AG08396 (cell line): ENCODE measurements at regions not wholly inside any gene's neighbourhood (a gene's known extent, or its start where the extent isn't known, plus 50 kb on each side); places are given as distances from the start of the nearest gene placed in this dataset.
A peak's percentile ranks its signal among the peaks of the same experiment; 100 is the strongest.
"Not testable (repeated sequence)": the region's sequence is repeated elsewhere in the genome, so short reads cannot be mapped to it uniquely, and the experiment has no call there.

Experiments used
- DNase-seq: peaks from one replicate; pipeline ENCODE4 v3.0.0; 2012; ENCODE audit warnings: low spot score, mixed read lengths

DNA sequence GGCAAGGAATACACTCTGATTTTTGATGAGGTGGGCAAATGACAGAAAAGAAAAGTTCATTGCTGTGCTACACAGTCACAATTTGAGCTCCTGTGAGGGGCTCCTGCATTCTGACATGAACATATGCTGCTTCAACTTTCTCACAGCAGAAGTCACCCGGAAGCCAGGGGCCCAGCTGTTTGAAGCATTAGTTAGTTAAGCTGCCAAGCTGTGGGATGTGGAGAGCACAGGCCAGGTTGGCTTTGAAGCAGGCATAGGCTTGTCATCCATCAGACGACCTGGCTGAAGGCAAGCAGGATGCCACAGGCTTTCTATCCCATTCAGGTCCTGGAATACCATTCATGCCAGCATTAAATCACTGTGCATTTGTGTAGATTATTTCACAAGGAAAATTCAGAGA is 63.1 kb downstream of the MTNR1B start:
- no peak for DNase-seq

DNA sequence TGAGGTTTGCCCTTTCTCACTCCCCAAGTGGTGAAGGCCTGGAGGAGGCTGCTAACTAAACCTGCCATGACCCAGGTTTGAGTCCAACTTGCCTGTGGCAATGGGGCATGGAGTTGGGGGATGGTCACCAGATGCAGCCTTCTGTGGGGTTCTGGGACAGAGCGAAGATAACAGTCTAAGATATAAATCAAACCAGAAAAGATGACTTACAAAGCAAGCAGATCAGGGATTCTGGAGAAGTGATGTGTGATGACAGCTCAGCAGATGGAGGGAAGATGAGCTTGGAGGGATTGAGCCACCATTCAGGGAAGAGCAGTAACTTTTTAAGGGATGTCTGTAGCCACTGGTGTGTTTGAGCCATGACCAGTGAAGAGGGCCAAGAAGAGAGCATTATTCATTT is 63.6 kb downstream of the MTNR1B start:
- DNase-seq, result no peak

DNA sequence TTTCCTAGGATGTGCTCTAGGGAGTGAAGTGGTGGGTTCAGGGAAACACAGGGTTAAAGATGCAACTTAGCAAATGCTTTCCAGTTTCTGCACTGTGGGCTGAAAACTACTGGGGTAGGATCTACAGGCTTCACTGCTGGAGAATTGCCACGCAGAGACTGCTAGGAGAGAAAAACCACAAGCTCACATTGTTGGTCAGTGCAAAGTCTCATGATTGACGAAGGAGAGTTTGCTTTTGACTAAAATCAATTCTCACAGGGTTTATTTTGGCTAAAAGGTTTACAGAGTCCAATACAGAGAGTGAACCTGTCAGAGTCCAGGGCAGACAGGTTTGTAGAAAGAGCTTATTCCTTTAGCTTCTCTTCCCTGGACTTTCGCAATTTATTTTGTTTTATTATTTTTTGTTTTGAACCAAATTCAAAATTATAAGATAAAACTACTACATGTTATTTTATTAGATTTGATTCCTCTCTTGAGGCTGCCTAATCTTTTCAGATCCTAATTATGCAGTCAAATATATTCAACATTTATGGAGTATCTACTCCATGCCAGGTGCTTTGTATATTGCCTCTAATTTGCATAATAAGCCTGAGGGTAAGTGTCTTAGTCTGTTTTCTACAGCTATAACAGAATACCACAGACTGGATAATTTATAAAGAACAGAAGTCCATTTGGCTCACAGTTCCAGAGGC is 64.7 kb downstream of the MTNR1B start:
- DNase-seq, result no peak

DNA sequence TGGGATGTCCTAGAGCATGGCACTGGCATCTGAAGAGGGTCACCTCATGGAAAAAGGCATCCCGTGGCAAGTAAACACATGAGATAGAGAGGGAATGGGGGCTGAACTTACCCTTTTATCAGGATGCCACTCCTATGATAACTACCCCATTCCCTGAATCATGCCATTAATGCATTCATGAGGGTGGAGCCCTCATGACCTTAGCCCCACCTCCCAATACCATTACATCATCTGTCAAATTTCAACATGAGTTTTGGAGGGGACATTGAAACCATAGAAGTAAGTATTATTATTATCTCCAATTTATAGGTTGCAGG is 65.2 kb downstream of the MTNR1B start:
- DNase-seq, result no peak

DNA sequence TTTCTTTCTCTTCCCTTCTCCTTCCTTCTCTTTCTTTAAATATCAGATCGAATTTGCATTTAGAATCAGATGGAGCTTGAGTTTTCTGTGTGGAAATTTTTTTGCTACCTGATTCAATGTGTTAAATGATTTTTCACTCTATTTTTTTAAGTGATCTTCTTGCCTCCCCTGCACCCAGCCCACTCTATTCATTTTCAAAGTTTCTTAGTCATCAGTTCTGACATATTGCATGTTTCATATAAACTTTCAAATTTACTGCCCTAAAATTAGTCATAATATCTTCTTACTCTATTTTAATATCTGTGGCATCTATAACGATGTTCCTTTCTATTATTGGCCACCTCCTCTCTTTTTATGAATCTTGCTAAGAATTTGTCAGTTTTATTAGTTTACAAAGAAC is 69.1 kb downstream of the MTNR1B start:
- DNase-seq, result no peak

DNA sequence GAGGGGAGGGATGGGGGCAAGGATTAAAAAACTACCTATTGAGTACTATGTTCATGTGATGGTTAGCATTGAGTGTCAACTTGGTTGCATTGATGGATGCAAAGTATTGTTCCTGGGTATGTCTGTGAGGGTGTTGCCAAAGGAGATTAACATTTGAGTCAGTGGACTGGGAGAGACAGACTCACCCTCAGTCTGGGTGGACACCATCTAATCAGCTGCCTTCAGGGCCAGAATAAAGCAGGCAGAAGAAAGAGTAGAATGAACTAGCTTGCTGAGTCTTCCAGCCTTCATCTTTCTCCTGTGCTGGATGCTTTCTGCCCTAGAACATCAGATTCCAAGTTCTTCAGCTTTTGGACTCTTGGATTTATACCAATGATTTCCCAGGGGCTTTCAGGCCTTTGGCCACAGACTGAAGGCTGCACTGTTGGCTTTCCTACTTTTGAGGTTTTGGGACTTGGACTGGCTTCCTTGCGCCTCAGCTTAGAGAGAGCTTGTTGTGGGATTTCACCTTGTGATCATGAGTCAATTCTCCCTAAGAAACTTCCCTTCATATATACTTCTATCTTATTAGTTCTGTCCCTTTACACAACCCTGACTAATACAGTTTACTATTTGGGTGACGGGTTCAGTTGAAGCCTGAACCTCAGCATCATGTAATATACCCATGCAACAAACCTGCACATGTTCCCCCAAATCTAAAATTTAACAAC is 70.2 kb downstream of the MTNR1B start:
- no peak for DNase-seq

DNA sequence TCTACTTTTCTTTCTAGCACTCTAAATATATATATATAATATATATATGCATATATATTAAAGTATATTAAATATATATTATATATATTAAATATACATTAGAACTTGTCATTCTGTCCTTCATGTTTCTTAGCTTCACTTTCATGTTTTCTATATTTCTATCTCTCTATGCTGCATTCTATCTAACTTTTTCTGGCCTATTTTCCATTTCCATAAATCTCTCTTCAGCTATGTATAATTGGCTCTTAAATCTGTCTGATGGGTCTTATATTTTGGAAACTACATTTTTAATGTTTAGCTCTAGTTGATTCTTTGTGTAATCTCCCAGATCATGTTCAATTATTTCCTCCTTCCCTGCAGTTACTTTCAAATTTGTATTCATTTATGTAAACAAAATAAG is 72.2 kb downstream of the MTNR1B start:
- DNase-seq, result no peak

DNA sequence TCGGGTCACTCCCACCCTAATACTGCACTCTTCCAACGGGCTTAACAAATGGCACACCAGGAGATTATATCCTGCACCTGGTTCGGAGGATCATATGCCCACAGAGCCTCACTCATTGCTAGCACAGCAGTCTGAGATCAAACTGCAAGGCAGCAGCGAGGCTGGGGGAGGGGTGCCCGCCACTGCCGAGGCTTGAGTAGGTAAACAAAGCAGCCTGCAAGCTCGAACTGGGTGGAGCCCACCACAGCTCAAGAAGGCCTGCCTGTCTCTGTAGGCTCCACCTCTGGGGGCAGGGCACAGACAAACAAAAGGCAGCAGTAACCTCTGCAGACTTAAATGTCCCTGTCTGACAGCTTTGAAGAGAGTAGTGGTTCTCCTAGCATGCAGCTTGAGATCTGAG is 73.7 kb downstream of the MTNR1B start:
- DNase-seq, result not testable (repeated sequence)

DNA sequence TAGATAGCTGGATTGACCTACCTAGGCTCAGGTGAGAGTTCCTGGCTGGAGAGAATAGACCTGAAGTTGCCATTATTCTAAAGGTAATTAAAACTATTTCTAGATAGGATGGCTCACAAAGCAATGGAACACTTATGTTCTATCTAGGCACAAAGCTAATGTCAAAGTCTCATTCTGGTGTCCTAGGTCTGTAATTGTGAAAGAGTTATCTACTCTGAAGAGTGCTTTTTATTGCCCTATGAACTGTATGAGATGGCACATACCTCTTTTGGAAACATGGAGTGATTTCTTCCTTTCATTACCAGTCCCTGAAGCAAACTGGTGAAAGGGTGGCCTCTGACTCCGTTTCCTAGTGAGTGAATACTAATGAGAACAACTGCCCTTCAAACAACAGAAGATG is 80.3 kb downstream of the MTNR1B start:
- DNase-seq, result no peak

DNA sequence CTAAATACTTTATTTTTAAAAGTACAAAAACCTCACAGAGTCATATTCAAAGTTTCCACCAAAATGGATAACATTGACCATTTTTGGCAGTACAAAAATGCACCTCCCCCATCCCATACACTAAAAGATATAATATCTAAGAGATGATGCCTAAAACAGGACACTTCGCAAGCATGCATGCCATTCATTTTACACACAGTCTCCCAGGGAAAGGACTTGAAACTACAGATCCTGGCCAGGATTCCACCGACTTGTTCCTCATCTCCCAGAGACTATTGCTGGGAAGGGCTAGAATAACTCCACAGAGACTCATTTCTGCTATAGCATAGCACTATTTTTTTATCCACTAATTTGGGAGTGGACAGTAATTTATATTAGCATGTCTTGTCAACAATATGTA is 81.7 kb downstream of the MTNR1B start:
- peak; percentile 39 for DNase-seq

DNA sequence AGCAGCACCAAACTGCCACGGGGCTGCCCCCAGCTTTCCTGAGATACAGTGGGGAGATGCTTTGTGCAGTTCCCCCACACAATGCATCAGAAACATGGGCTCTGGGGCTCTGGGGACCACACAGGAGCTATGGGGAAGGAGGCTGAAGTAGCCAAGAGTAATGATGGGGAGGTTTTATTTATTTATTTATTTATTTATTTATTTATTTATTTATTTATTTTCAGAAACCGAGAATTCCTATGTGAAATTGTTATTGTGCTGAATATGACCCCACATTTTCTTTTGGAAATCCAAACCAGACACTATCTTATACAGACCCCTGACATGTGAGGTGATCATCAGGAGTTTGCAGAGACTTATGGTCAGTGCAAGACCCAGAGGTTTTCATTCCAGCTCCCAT is 84.4 kb downstream of the MTNR1B start:
- no peak for DNase-seq

DNA sequence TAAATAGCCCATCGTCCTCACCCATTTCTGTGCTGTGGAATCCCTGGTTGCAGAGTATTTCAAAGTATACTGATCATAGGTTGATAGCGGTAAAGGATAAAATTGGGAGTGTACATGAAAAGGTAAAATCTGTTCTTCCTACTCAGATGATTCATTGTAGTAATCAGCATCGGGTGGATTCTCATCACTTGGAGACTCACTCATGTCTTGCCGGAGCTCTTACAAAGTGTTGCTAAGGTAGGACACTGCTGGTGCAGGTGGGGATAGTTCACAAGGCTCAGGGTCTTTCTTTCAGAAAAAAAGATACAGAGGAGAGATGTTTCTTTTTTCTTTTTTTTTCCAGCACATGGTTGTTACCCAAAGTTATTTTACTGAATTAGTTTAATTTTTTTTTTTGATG is 84.8 kb downstream of the MTNR1B start:
- no peak for DNase-seq

DNA sequence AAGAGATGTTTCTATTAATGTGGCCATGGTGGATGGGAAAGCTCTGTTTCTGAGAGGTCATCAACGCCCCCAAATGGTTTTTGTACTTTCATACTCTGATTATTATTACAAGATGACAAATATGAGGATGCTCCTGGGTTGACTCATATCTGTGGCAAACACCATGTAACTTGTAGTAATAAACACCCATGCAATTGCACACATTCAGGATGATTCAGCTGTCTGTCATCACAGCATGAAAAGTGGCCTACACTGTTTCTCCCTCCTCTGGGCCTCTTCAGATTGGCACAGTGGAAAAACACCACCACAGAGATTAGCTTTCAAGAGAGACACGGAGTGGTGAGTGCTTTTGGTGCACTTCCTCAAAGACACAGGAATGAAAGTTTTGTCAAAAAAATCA is 85.4 kb downstream of the MTNR1B start:
- peak; percentile 75 for DNase-seq

DNA sequence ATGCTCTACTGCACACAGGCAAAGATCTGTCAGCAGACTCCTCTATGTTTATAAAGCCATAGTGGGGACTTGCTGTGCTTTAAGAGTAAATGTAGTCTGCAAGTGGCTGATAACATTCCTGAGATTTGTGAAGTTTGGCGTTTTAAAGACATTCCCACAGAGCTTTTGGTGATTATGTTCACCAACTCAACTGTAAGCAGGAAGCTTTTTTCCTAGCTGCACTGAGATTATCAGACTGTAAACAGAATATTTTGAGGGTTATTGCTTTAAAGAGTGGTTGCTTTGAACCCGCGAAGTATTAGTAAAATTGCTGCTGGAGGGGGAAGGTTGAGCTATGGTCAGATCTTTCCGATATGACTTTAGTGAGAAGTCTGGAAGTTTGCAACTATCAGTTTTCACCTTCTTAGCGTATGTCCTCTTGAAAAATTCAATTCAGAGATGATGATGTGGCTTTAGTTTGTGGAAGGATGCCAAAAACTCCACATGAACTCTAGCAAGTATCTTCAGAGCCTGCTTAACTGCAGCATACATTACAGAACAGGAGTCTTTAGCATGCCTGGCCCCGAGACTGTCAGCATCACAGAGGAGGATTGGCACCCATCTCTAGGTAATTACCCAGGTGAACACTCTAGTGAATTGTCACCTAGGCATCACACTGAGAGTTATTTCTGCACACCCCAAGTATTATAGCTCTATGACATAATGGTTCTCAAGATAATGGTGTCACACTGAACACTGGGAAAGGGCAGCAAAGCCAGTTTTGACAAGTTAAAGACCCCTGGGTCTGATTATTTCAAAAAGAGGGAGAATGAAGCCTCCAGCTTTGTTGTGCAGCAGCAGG is 89.9 kb downstream of the MTNR1B start:
- no peak for DNase-seq

DNA sequence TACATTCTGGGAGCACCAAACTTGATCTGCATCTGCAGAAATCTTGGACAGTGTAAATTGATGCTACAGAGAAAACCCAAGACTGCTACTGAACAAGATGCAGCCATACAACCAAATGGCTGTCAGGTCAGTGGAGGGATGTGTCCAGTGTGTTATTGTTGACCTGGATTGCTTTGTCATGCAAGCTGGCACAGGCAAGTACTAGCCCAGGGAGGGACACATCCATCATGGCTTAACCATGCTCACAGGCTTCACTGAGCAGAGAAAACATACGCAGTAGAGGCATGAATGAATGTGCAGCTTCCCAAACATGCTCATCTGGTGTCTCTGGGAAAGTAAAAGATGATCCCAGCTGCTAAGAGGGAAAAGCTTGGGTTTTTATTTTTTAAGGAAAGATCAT is 93.6 kb downstream of the MTNR1B start:
- DNase-seq, result no peak

DNA sequence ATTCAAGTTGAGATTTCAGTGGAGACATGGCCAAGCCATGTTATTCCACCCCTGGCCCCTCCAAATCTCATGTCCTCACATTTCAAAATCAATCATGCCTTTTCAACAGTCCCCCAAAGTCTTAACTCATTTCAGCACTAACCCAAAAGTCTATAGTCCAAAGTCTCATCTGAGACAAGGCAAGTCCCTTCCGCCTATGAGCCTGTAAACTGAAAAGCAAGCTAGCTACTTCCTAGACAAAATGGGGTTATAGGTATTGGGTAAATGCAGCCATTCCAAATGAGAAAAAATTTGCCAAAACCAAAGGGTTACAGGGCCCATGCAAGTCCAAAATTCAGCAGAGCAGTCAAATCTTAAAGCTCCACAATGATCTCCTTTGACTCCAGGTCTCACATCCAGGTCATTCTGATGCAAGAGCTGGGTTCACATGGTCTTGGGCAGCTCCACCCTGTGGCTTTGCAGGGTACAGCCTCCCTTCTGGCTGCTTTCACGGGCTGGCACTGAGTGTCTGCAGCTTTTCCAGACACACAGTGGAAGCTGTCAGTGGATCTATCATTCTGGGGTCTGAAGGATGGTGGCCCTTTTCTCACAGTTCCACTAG is 95.7 kb downstream of the MTNR1B start:
- not testable (repeated sequence) for DNase-seq

DNA sequence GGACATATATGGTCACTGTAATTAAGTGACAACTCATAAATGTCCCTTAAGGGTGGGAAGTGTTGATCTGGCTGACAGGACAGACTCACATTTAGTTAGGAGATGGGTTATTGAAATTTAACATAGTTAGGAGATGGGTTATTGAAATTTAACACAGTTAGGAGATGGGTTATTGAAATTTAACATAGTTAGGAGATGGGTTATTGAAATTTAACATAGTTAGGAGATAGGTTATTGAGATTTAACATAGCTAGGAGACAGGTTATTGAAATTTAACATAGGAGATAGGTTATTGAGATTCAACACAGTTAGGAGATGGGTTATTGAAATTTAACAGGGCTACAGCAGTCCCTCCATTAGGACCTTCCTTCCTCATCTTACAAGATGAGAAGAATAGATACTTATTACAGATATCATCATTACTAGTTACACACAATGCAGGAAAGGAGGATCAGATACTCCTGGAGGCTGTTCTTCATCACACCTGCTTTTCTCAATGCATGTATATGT is 98.5 kb downstream of the MTNR1B start:
- DNase-seq, result no peak

DNA sequence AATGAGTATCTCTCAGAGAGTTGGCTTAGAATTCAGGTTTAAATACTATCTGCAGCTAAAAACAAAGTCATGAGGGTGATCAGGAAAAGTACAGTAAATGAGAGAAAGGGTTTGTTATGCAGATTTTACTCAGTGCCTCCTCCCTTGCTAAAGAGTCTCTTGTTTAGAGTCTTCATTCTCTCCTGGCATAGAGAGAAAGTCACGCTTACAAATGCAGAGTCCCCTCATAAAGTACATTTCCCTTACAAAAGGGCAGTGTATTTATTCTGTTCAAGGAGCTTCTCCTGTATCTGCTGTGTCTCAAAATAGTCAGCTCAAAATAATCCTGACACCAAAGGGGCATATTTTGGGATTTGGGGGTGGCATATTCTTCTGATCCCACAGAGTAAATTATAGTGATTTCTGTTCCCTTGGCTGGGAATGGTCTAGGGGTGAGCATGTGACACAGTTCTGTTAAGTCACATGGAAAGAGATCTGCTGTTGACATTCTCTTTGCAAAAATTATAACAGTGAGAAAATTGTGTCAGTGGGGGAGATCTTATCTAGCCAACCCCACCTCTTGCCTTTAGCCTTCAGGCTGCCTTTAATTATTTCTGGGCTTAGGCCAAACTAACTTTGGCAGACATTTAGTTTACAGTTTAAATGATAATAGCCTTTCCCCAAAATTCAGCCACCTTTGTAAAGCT is 102.9 kb downstream of the MTNR1B start:
- no peak for DNase-seq

DNA sequence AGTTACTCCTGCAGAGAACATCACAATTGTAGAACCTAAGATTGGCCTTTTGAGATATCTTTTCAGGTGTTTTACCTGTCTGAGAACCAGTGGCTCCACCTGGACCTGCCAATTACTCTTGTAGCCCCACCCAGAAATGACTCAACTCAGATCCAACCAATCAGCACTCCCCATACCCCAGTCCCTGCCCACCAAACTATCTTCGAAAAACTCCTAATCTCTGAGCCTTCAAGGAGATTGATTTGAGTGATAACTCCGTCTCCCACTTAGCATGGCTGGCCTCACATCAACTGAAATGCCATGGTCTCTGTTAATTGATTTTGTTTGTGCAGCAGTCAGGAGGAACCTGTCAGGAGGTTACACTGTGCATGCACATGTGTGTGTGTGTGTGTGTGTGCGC is 103.6 kb downstream of the MTNR1B start:
- no peak for DNase-seq

DNA sequence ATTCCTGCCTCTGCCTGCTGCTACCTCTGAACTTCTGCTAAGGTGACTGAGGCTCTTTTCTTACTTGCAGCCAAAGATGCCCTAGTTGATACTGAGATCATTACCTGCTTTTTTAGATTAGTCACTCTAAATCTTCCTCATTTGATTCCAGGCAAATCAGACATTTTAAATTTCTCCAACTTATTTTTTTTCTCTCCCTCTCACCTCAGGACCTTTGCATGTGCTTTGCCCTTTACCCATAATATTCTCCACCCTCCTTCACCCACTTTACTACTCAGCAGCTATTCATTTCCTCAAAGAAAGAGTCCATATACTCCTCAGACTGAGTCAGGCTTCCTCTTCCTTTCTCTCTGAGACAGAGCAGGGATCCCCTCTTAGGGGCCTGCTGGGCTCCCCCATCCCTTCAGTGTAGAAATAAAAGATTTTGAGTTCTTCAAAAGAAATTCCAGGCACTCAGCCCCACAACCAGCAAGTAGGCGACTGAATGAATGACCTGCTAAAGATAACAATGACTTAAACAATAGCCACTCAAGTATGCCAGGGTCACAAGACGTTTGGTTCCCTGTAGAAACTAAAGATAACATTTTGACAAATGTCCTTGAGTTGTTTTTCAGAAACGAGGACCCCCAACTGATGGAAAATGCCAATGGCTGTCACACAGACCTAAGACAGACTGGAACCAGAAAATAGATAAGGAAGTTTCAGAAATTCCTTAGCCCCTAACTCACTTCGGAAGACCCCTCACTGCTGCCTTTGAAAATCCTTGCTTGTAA is 104.2 kb downstream of the MTNR1B start:
- DNase-seq, result no peak

DNA sequence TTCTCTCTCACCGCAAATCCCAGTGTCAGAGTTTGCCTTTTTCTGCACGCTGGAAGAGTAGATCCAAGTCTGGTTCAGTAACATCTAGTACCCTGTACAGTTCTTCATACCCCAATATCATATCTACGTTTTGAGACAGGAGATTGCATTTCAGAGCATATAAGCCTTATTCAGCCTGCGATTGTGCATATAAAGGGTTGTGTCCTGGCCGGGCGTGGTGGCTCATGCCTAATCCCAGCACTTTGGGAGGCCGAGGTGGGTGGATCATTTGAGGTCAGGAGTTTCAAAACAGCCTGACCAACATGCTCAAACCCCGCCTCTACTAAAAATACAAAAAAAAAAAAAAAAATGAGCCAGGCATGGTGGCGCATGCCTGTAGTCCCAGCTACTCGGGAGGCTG is 104.9 kb downstream of the MTNR1B start:
- DNase-seq, result no peak
